HCT116 (cell line): ENCODE measurements at regions not wholly inside any gene's neighbourhood (a gene's known extent, or its start where the extent isn't known, plus 50 kb on each side); places are given as distances from the start of the nearest gene placed in this dataset.

Source experiments
- ATAC-seq: fragments of 200-7000 bp; cut with Tn5 transposase; 2 replicates; pipeline ENCODE4 v1.9.1; 2020; ENCODE audit warnings: mild to moderate bottlenecking, moderate library complexity
- BruUV-seq: library from RNA; stranded (reverse); fragments of 400-500 nt; replicated peaks from 2 replicates; lab custom pipeline; 2021; lab: Mats Ljungman, UMichigan
- CTCF ChIA-PET: fragments of 300-600 bp; sonication (Branson Sonifier 250); formaldehyde crosslinking; loops from one replicate; lab custom pipeline; 2021; ENCODE audit warnings: antibody characterized with exemption; lab: Charles Lee
- POLR2A ChIA-PET: fragments of 300-600, 350-600 bp; sonication (Branson Sonifier 250); formaldehyde crosslinking; loops from one replicate; lab custom pipeline; 2021; ENCODE audit warnings: antibody characterized with exemption; lab: Charles Lee
- RAD21 ChIA-PET, 2 experiments: fragments of 300-600 bp; sonication (Branson Sonifier 250); formaldehyde crosslinking; loops; one replicate each; lab custom pipeline; 2023; ENCODE audit warnings: low total read pairs in 2 of 2; ENCODE audit not compliant: uncharacterized antibody in 2 of 2, unreplicated experiment in 2 of 2, low non-redundant PET in 1 of 2; lab: Charles Lee
- DNase-seq: peaks from one replicate; pipeline ENCODE4 v3.0.0-alpha.2; 2010; ENCODE audit warnings: low read depth, low spot score
- H2AFZ ChIP-seq: fragments of 200-600 bp; shearing (Covaris generic), sonication (generic); 2 replicates; pipeline ENCODE4 v1.6.1; 2017; ENCODE audit warnings: low read depth, mixed run types, mixed read lengths, antibody characterized with exemption, low read length; ENCODE audit not compliant: poor library complexity, severe bottlenecking
- H3K27ac ChIP-seq: 2 replicates; pipeline ENCODE4 v1.5.1; 2012; ENCODE audit warnings: low read depth, low read length
- H3K27me3 ChIP-seq: fragments of 200-600 bp; sonication (generic); 2 replicates; pipeline ENCODE4 v1.6.1; 2016; ENCODE audit warnings: mixed run types, low read length, mixed read lengths; ENCODE audit not compliant: insufficient read depth
- H3K36me3 ChIP-seq, 2 experiments: fragments of 200-500 bp in 1 of 2; fragments of 200-600 bp in 1 of 2; sonication (Bioruptor generic) in 1 of 2; sonication (generic) in 1 of 2; 2 replicates each; pipeline versions ENCODE4 v1.5.1 to v1.6.1; 2014 to 2016; ENCODE audit warnings: low read length in 2 of 2, inconsistent platforms in 1 of 2, mixed read lengths in 1 of 2, mixed run types in 1 of 2; ENCODE audit not compliant: insufficient read depth in 2 of 2, control insufficient read depth in 1 of 2
- H3K4me1 ChIP-seq, 2 experiments: fragments of 200-600 bp in 1 of 2; sonication (generic) in 1 of 2; 2 replicates each; pipeline versions ENCODE4 v1.5.1 to v1.6.1; 2012 to 2017; ENCODE audit warnings: low read length in 2 of 2, inconsistent platforms in 1 of 2, mild to moderate bottlenecking in 1 of 2, mixed read lengths in 1 of 2, mixed run types in 1 of 2, moderate library complexity in 1 of 2; ENCODE audit not compliant: insufficient read depth in 2 of 2, control insufficient read depth in 1 of 2
- H3K4me2 ChIP-seq: fragments of 200-600 bp; sonication (generic); 2 replicates; pipeline ENCODE4 v1.6.1; 2017; ENCODE audit warnings: mixed run types, low read length, mixed read lengths
- H3K4me3 ChIP-seq, 2 experiments: fragments of 200-600 bp in 1 of 2; sonication (generic) in 1 of 2; replicated peaks in 1 of 2; 2 replicates each; pipeline ENCODE4 v1.5.1; 2011 to 2016; ENCODE audit warnings: low read length in 2 of 2, control low read depth in 1 of 2, low read depth in 1 of 2, mild to moderate bottlenecking in 1 of 2, mixed read lengths in 1 of 2, mixed run types in 1 of 2
- H3K79me2 ChIP-seq: fragments of 200-600 bp; sonication (generic); 2 replicates; pipeline ENCODE4 v1.6.1; 2017; ENCODE audit warnings: mild to moderate bottlenecking, mixed run types, low read length, moderate library complexity, mixed read lengths; ENCODE audit not compliant: insufficient read depth
- H3K9ac ChIP-seq: fragments of 200-600 bp; sonication (generic); 2 replicates; pipeline ENCODE4 v1.6.1; 2016; ENCODE audit warnings: low read length, mixed read lengths
- H3K9me2 ChIP-seq: fragments of 200-600 bp; sonication (generic), shearing (Covaris generic); 2 replicates; pipeline ENCODE4 v1.6.1; 2017; ENCODE audit warnings: mixed run types, mild to moderate bottlenecking, moderate library complexity; ENCODE audit not compliant: insufficient read depth
- H3K9me3 ChIP-seq, 2 experiments: fragments of 200-500 bp in 1 of 2; fragments of 200-600 bp in 1 of 2; sonication (Bioruptor generic) in 1 of 2; sonication (generic) in 1 of 2; 2 replicates each; pipeline ENCODE4 v1.6.1; 2014 to 2017; ENCODE audit warnings: low read length in 2 of 2, mixed read lengths in 2 of 2, inconsistent platforms in 1 of 2, low read depth in 1 of 2, mild to moderate bottlenecking in 1 of 2, mixed run types in 1 of 2, moderate library complexity in 1 of 2; ENCODE audit not compliant: control insufficient read depth in 1 of 2, insufficient read depth in 1 of 2
- H4K20me1 ChIP-seq: fragments of 200-600 bp; sonication (generic), shearing (Covaris generic); 2 replicates; pipeline ENCODE4 v1.6.1; 2017; ENCODE audit warnings: mixed run types, mild to moderate bottlenecking, moderate library complexity; ENCODE audit not compliant: insufficient read depth
- CBX3 ChIP-seq: IDR thresholded peaks from 2 replicates; pipeline ENCODE4 v1.6.1; 2012; ENCODE audit warnings: low read depth
- CEBPB ChIP-seq: IDR thresholded peaks from 2 replicates; pipeline ENCODE4 v1.6.1; 2012; ENCODE audit warnings: low read depth
- EGR1 ChIP-seq: IDR thresholded peaks from 2 replicates; pipeline ENCODE4 v1.6.1; 2012; ENCODE audit warnings: low read depth
- EZH2 ChIP-seq: fragments of 200-600 bp; sonication (generic); IDR thresholded peaks from 2 replicates; pipeline ENCODE4 v1.6.1; 2017; ENCODE audit warnings: antibody characterized with exemption, mixed run types
- EZH2phosphoT487 ChIP-seq: fragments of 200-600 bp; IDR thresholded peaks from 2 replicates; pipeline ENCODE4 v1.6.1; 2018; ENCODE audit warnings: antibody characterized with exemption, borderline replicate concordance
- FOSL1 ChIP-seq: IDR thresholded peaks from 2 replicates; pipeline ENCODE4 v1.6.1; 2012; ENCODE audit warnings: low read depth
- JUND ChIP-seq: IDR thresholded peaks from 2 replicates; pipeline ENCODE4 v1.6.1; 2012
- POLR2A ChIP-seq: IDR thresholded peaks from 2 replicates; pipeline ENCODE4 v1.7.0; 2011; ENCODE audit warnings: borderline replicate concordance; ENCODE audit not compliant: insufficient read depth, insufficient read length; ENCODE audit errors: extremely low read depth
- POLR2AphosphoS5 ChIP-seq: IDR thresholded peaks from 2 replicates; pipeline ENCODE4 v1.6.1; 2011; ENCODE audit warnings: mild to moderate bottlenecking, low read depth, low read length, moderate library complexity
- RAD21 ChIP-seq: IDR thresholded peaks from 2 replicates; pipeline ENCODE4 v1.6.1; 2012; ENCODE audit warnings: low read depth, mild to moderate bottlenecking
- SIN3A ChIP-seq: IDR thresholded peaks from 2 replicates; pipeline ENCODE4 v1.6.1; 2012; ENCODE audit warnings: low read depth
- SP1 ChIP-seq: IDR thresholded peaks from 2 replicates; pipeline ENCODE4 v1.6.1; 2012; ENCODE audit warnings: low read depth
- SRF ChIP-seq: IDR thresholded peaks from 2 replicates; pipeline ENCODE4 v1.6.1; 2012; ENCODE audit warnings: low read depth
- YY1 ChIP-seq: IDR thresholded peaks from 2 replicates; pipeline ENCODE4 v1.6.1; 2011; ENCODE audit warnings: low read length, low read depth, moderate library complexity, mild to moderate bottlenecking; ENCODE audit not compliant: insufficient replicate concordance; ENCODE audit errors: extremely low read depth
- ZBTB33 ChIP-seq: IDR thresholded peaks from 2 replicates; pipeline ENCODE4 v1.6.1; 2011; ENCODE audit warnings: mild to moderate bottlenecking, low read length, moderate library complexity; ENCODE audit not compliant: insufficient replicate concordance; ENCODE audit errors: extremely low read depth
- ZFX ChIP-seq: fragments of 450-650 bp; IDR thresholded peaks from 2 replicates; pipeline ENCODE4 v1.6.1; 2017
- ZNF274 ChIP-seq: fragments of 200-500 bp; sonication (Bioruptor generic); IDR thresholded peaks from 2 replicates; pipeline ENCODE4 v1.6.1; 2014; ENCODE audit warnings: mild to moderate bottlenecking, low read depth, low read length, inconsistent platforms
- intact Hi-C: fragments of 100-400 bp; cut with micrococcal nuclease; formaldehyde crosslinking; loops from 2 replicates; pipeline ENCODE4 v1.10.0; 2022
- TF ChIP-seq, protein P1 (sequence below): IDR thresholded peaks from 2 replicates; pipeline ENCODE4 v1.6.1; 2012; ENCODE audit warnings: low read depth
- TF ChIP-seq, protein P2 (sequence below): IDR thresholded peaks from 2 replicates; pipeline ENCODE4 v1.6.1; 2012
- TF ChIP-seq, protein P3 (sequence below), 3 experiments: fragments of 200-600 bp in 1 of 3; sonication (generic) in 1 of 3; IDR thresholded peaks in 2 of 3; conservative IDR thresholded peaks in 1 of 3; 2 replicates each; pipeline ENCODE4 v1.5.1; 2012 to 2017; ENCODE audit warnings: low read depth in 2 of 3, low read length in 2 of 3, antibody characterized with exemption in 1 of 3, borderline replicate concordance in 1 of 3, control low read depth in 1 of 3, mild to moderate bottlenecking in 1 of 3, mixed read lengths in 1 of 3, mixed run types in 1 of 3, moderate library complexity in 1 of 3; ENCODE audit not compliant: insufficient read depth in 1 of 3

- no peak for DNase-seq
- H3K79me2 ChIP-seq = no peaks in the 10 kb centered on the region
- H3K27me3 ChIP-seq = no peaks in the 10 kb centered on the region
- H3K27ac ChIP-seq = no peak overlapping the region
- intact Hi-C loops = no loop called here
- H3K4me3 ChIP-seq = no peak overlapping the region
- POLR2A ChIA-PET = no interaction called here
- no peak overlapping the region for H3K9ac ChIP-seq
- no TSS peak for BruUV-seq
- no peaks in the 10 kb centered on the region for H3K36me3 ChIP-seq
- H3K4me2 ChIP-seq = no peak overlapping the region
- no peaks in the 10 kb centered on the region for H3K9me2 ChIP-seq
- ATAC-seq = no peak
- H2AFZ ChIP-seq = no peak overlapping the region
- TF ChIP-seq FOSL1 (no peak), ZNF274 (no peak), SIN3A (no peak), POLR2A (no peak), EZH2phosphoT487 (no peak), ZFX (no peak), YY1 (no peak), POLR2AphosphoS5 (no peak), SP1 (no peak), EGR1 (no peak), JUND (no peak), ZBTB33 (no peak), EZH2 (no peak), SRF (no peak), CEBPB (no peak), RAD21 (no peak), CBX3 (no peak)
- TF ChIP-seq, protein P1, sequence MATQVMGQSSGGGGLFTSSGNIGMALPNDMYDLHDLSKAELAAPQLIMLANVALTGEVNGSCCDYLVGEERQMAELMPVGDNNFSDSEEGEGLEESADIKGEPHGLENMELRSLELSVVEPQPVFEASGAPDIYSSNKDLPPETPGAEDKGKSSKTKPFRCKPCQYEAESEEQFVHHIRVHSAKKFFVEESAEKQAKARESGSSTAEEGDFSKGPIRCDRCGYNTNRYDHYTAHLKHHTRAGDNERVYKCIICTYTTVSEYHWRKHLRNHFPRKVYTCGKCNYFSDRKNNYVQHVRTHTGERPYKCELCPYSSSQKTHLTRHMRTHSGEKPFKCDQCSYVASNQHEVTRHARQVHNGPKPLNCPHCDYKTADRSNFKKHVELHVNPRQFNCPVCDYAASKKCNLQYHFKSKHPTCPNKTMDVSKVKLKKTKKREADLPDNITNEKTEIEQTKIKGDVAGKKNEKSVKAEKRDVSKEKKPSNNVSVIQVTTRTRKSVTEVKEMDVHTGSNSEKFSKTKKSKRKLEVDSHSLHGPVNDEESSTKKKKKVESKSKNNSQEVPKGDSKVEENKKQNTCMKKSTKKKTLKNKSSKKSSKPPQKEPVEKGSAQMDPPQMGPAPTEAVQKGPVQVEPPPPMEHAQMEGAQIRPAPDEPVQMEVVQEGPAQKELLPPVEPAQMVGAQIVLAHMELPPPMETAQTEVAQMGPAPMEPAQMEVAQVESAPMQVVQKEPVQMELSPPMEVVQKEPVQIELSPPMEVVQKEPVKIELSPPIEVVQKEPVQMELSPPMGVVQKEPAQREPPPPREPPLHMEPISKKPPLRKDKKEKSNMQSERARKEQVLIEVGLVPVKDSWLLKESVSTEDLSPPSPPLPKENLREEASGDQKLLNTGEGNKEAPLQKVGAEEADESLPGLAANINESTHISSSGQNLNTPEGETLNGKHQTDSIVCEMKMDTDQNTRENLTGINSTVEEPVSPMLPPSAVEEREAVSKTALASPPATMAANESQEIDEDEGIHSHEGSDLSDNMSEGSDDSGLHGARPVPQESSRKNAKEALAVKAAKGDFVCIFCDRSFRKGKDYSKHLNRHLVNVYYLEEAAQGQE = no peak
- TF ChIP-seq, protein P2, sequence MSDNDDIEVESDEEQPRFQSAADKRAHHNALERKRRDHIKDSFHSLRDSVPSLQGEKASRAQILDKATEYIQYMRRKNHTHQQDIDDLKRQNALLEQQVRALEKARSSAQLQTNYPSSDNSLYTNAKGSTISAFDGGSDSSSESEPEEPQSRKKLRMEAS = no peak
- TF ChIP-seq, protein P3, sequence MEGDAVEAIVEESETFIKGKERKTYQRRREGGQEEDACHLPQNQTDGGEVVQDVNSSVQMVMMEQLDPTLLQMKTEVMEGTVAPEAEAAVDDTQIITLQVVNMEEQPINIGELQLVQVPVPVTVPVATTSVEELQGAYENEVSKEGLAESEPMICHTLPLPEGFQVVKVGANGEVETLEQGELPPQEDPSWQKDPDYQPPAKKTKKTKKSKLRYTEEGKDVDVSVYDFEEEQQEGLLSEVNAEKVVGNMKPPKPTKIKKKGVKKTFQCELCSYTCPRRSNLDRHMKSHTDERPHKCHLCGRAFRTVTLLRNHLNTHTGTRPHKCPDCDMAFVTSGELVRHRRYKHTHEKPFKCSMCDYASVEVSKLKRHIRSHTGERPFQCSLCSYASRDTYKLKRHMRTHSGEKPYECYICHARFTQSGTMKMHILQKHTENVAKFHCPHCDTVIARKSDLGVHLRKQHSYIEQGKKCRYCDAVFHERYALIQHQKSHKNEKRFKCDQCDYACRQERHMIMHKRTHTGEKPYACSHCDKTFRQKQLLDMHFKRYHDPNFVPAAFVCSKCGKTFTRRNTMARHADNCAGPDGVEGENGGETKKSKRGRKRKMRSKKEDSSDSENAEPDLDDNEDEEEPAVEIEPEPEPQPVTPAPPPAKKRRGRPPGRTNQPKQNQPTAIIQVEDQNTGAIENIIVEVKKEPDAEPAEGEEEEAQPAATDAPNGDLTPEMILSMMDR (IDR thresholded peaks at IDR 0.05 in 2 of 3, conservative IDR thresholded peaks at IDR 0.05 in 1 of 3; ENCODE audit: borderline replicate concordance in 1 of 3, insufficient read depth in 1 of 3, low read depth in 2 of 3, low read length in 2 of 3) = no peak
- no peaks in the 10 kb centered on the region for H3K4me1 ChIP-seq
- no peaks in the 10 kb centered on the region for H3K9me3 ChIP-seq
- CTCF ChIA-PET = no interaction called here
- RAD21 ChIA-PET = no interaction called here
- H4K20me1 ChIP-seq = no peaks in the 10 kb centered on the region
These were observed 176.9 kb upstream of the PPP1R2C start for GRCh38 chrX:42954880-42955279.
